KMS-11 (cell line): ENCODE measurements at regions not wholly inside any gene's neighbourhood (a gene's known extent, or its start where the extent isn't known, plus 50 kb on each side); places are given as distances from the start of the nearest gene placed in this dataset.

Experiments
- H2AFZ ChIP-seq: fragments of 200-600 bp; sonication (generic); 2 replicates; pipeline ENCODE4 v1.6.1; 2016; ENCODE audit warnings: antibody characterized with exemption, mixed run types, low read depth
- H3K27ac ChIP-seq: fragments of 200-600 bp; sonication (generic); 2 replicates; pipeline ENCODE4 v1.6.1; 2016; ENCODE audit warnings: mild to moderate bottlenecking, mixed run types
- H3K27me3 ChIP-seq: fragments of 200-600 bp; sonication (generic); 2 replicates; pipeline ENCODE4 v1.6.1; 2017; ENCODE audit warnings: mild to moderate bottlenecking, low read depth, mixed run types, moderate library complexity; ENCODE audit not compliant: insufficient read depth
- H3K36me3 ChIP-seq: fragments of 200-600 bp; sonication (generic); 2 replicates; pipeline ENCODE4 v1.6.1; 2017; ENCODE audit warnings: mild to moderate bottlenecking, mixed run types; ENCODE audit not compliant: insufficient read depth
- H3K4me1 ChIP-seq: fragments of 200-600 bp; sonication (generic); 2 replicates; pipeline ENCODE4 v1.6.1; 2016; ENCODE audit warnings: mild to moderate bottlenecking, low read depth, mixed run types; ENCODE audit not compliant: poor library complexity, severe bottlenecking
- H3K4me2 ChIP-seq: fragments of 200-600 bp; sonication (generic); 2 replicates; pipeline ENCODE4 v1.7.0; 2016; ENCODE audit warnings: mild to moderate bottlenecking, mixed run types
- H3K4me3 ChIP-seq: fragments of 200-600 bp; sonication (generic); IDR thresholded peaks from 2 replicates; pipeline ENCODE4 v1.6.1; 2017; ENCODE audit warnings: low read depth, low read length, mixed read lengths; ENCODE audit not compliant: insufficient read depth
- H3K79me2 ChIP-seq: fragments of 200-600 bp; sonication (generic); 2 replicates; pipeline ENCODE4 v1.6.1; 2016; ENCODE audit warnings: low read depth, mixed run types; ENCODE audit not compliant: insufficient read depth
- H3K9ac ChIP-seq: fragments of 200-600 bp; sonication (generic); 2 replicates; pipeline ENCODE4 v1.6.1; 2016; ENCODE audit warnings: mild to moderate bottlenecking, mixed run types
- H4K20me1 ChIP-seq: fragments of 200-600 bp; sonication (generic); 2 replicates; pipeline ENCODE4 v1.6.1; 2016; ENCODE audit warnings: mild to moderate bottlenecking, mixed run types; ENCODE audit not compliant: insufficient read depth
- CTCF ChIP-seq: fragments of 200-600 bp; sonication (generic); conservative IDR thresholded peaks from 2 replicates; pipeline ENCODE4 v1.6.1; 2017; ENCODE audit warnings: low read depth, mild to moderate bottlenecking, antibody characterized with exemption, low read length, moderate library complexity, mixed read lengths

- H4K20me1 ChIP-seq, result no peaks in the 10 kb centered on the region
- no peak for TF ChIP-seq CTCF
- H3K36me3 ChIP-seq, result no peaks in the 10 kb centered on the region
- H2AFZ ChIP-seq, result no peak overlapping the region
- H3K27ac ChIP-seq, result no peak overlapping the region
- H3K9ac ChIP-seq, result no peak overlapping the region
- no peak overlapping the region for H3K4me3 ChIP-seq
- H3K4me1 ChIP-seq, result no peaks in the 10 kb centered on the region
- no peak overlapping the region for H3K4me2 ChIP-seq
- H3K27me3 ChIP-seq, result no peaks in the 10 kb centered on the region
- H3K79me2 ChIP-seq, result no peaks in the 10 kb centered on the region
Measured at GRCh38 chr4:163875327-163875726, 380.8 kb downstream of the TMA16 start.

GRCh38 chr4:163878336-163879121 lies 384.0 kb downstream of the TMA16 start:
- H2AFZ ChIP-seq, result no peak overlapping the region
- no peak overlapping the region for H3K27ac ChIP-seq
- no peaks in the 10 kb centered on the region for H3K4me1 ChIP-seq
- H3K36me3 ChIP-seq, result no peaks in the 10 kb centered on the region
- H3K79me2 ChIP-seq, result no peaks in the 10 kb centered on the region
- H3K4me2 ChIP-seq, result no peak overlapping the region
- H3K27me3 ChIP-seq, result no peaks in the 10 kb centered on the region
- no peaks in the 10 kb centered on the region for H4K20me1 ChIP-seq
- no peak for TF ChIP-seq CTCF
- no peak overlapping the region for H3K9ac ChIP-seq
- no peak overlapping the region for H3K4me3 ChIP-seq

GRCh38 chr4:163892417-163892816 lies 397.9 kb downstream of the TMA16 start:
- no peaks in the 10 kb centered on the region for H3K36me3 ChIP-seq
- no peak overlapping the region for H3K4me3 ChIP-seq
- H3K9ac ChIP-seq, result no peak overlapping the region
- TF ChIP-seq CTCF, result no peak
- H3K79me2 ChIP-seq, result no peaks in the 10 kb centered on the region
- no peak overlapping the region for H3K27ac ChIP-seq
- no peaks in the 10 kb centered on the region for H3K27me3 ChIP-seq
- no peak overlapping the region for H3K4me2 ChIP-seq
- no peaks in the 10 kb centered on the region for H3K4me1 ChIP-seq
- no peaks in the 10 kb centered on the region for H4K20me1 ChIP-seq
- no peak overlapping the region for H2AFZ ChIP-seq

GRCh38 chr4:163895378-163896005 lies 401.0 kb downstream of the TMA16 start:
- Histone ChIP-seq H3K4me3 (no peak overlapping the region), H2AFZ (no peak overlapping the region), H3K79me2 (no peaks in the 10 kb centered on the region), H3K9ac (no peak overlapping the region), H3K4me1 (no peaks in the 10 kb centered on the region), H3K36me3 (no peaks in the 10 kb centered on the region), H4K20me1 (no peaks in the 10 kb centered on the region), H3K4me2 (no peak overlapping the region), H3K27ac (no peak overlapping the region), H3K27me3 (no peaks in the 10 kb centered on the region)
- no peak for TF ChIP-seq CTCF
